ENCODE measurements at regions not wholly inside any gene's neighbourhood (a gene's known extent, or its start where the extent isn't known, plus 50 kb on each side); places are given as distances from the start of the nearest gene placed in this dataset.

DNA sequence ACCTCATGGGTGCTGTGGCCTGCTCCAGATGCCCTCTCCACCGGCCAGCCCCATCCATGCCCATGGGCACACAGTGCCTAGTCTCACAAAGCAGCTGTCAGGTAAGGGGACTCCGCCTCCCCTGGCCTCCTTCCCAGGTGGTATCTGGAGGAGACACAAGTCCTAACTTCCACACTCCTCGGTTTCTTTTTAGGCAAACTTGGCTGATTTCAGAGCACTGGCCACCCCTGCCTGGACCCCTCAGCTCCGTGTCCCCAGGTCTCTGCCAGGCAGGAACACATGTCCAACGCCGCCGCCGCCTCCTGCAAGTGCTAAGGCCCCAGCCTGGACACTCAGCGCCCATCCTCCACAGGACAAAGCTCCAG is 324.1 kb upstream of the DIO3 start:
- Histone ChIP-seq H3K4me1 (peaks cover 0 to 7% (median 0%) of the 10 kb centered on the region in 4 donors), H3K27ac (no peak overlapping the region), H3K27me3 (peaks cover 0 to 51% (median 5%) of the 10 kb centered on the region in 3 donors), H3K36me3 (no peaks in the 10 kb centered on the region), H3K4me3 (no peak overlapping the region), H3K9me3 (peaks cover 0 to 10% (median 0%) of the 10 kb centered on the region in 4 donors)
- WGBS, 5 donors = 72 to 86% (median 78%) methylated on average over 9 of the region's 9 CpGs
- DNase-seq = no peak
- intact Hi-C loops (cut with DNase I; ENCODE audit: low total_unique reads) = no loop called here
- TF ChIP-seq EP300 (IDR thresholded peaks at IDR 0.05) (no peak), POLR2A (IDR thresholded peaks at IDR 0.05) (no peak)
- TF ChIP-seq, protein P1, sequence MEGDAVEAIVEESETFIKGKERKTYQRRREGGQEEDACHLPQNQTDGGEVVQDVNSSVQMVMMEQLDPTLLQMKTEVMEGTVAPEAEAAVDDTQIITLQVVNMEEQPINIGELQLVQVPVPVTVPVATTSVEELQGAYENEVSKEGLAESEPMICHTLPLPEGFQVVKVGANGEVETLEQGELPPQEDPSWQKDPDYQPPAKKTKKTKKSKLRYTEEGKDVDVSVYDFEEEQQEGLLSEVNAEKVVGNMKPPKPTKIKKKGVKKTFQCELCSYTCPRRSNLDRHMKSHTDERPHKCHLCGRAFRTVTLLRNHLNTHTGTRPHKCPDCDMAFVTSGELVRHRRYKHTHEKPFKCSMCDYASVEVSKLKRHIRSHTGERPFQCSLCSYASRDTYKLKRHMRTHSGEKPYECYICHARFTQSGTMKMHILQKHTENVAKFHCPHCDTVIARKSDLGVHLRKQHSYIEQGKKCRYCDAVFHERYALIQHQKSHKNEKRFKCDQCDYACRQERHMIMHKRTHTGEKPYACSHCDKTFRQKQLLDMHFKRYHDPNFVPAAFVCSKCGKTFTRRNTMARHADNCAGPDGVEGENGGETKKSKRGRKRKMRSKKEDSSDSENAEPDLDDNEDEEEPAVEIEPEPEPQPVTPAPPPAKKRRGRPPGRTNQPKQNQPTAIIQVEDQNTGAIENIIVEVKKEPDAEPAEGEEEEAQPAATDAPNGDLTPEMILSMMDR (IDR thresholded peaks at IDR 0.05) = no peak

DNA sequence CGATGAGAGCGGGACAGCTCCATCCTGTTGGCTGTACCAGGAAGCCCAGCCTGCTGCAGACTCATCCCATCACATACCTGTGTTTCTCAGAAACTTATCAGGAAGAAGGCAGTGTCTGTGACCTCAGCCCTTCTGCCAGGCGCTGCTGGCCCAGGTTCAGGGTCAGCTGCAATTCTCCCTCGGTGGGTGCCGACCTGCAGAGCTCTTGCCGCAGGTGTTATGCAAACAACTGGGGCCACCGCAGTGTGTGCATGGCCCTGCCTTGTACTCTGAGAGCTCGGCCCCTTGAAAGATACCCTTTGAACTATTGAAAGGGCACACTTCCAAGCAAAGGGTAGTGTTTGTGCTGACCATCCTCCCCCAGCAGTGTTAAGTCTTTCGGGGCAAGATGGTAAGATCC is 322.2 kb upstream of the DIO3 start:
- Histone ChIP-seq H3K4me3 (no peak overlapping the region), H3K9me3 (peaks cover 0 to 10% (median 0%) of the 10 kb centered on the region in 4 donors), H3K27me3 (peaks cover 0 to 54% (median 5%) of the 10 kb centered on the region in 3 donors), H3K36me3 (no peaks in the 10 kb centered on the region), H3K27ac (no peak overlapping the region), H3K4me1 (no peaks in the 10 kb centered on the region)
- 37 to 57% (median 48%) methylated on average over 9 of the region's 9 CpGs for WGBS, 5 donors
- TF ChIP-seq, protein P1 (IDR thresholded peaks at IDR 0.05) = no peak
- no peak for TF ChIP-seq POLR2A (IDR thresholded peaks at IDR 0.05)
- no peak for TF ChIP-seq POLR2AphosphoS5 (IDR thresholded peaks at IDR 0.05)
- no peak for TF ChIP-seq EP300 (IDR thresholded peaks at IDR 0.05)
- no peak for DNase-seq
- intact Hi-C loops (cut with DNase I; ENCODE audit: low total_unique reads) = no loop called here

DNA sequence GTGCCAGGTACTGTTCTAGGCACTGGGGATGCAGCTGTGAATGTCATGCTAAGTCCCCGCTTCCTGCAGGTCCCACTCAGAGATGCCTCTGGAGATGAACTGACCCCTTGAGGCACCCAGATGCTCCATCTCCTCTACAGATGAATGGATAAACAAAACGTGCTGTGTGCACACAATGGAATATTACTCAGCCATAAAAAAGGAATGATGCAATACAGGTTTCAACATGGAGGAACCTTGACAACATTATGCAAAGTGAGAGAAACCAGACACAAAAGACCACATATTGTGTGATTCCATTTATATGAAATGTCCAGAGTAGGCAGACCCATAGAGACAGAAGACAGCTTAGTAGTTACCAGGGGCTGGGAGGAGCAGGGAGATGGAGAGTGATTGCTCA is 320.1 kb upstream of the DIO3 start:
- TF ChIP-seq EP300 (IDR thresholded peaks at IDR 0.05) = no peak
- TF ChIP-seq, protein P1 (IDR thresholded peaks at IDR 0.05) = no peak
- TF ChIP-seq POLR2A (IDR thresholded peaks at IDR 0.05) = no peak
- no peak for TF ChIP-seq POLR2AphosphoS5 (IDR thresholded peaks at IDR 0.05)
- Histone ChIP-seq H3K4me3 (no peak overlapping the region), H3K4me1 (no peaks in the 10 kb centered on the region), H3K27ac (no peak overlapping the region), H3K36me3 (no peaks in the 10 kb centered on the region), H3K9me3 (peaks cover 0 to 10% (median 0%) of the 10 kb centered on the region in 4 donors), H3K27me3 (peaks cover 0 to 36% (median 0%) of the 10 kb centered on the region in 3 donors)
- 75 to 91% (median 84%) methylated on average over 2 of the region's 2 CpGs for WGBS, 5 donors
- intact Hi-C loops (cut with DNase I; ENCODE audit: low total_unique reads) = no loop called here
- DNase-seq = no peak

DNA sequence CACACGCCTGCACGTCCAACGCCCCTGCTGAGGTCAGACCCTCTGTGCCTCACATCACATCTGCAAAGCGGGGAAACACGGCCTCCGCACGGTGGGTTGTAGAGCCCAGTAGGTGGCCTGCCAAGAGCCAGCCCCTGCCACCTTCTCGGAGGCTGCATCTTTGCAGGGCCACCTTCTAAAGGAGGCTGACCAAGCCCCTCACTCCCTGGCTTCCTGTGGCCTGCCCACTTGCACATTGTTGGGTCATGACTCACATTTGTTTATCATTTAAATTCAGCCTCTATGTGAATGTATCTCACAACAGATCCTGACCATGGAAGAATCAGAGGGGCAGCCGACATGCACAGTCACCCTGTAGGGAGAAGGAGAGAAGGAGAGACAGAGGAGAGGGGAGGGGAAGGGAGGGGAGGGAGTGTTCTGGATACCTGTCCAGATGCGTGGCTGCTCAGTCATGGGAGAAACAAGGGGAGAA is 319.5 kb upstream of the DIO3 start:
- intact Hi-C loops (cut with DNase I; ENCODE audit: low total_unique reads) = no loop called here
- no peak overlapping the region for H3K4me3 ChIP-seq
- no peak for TF ChIP-seq POLR2AphosphoS5 (IDR thresholded peaks at IDR 0.05)
- H3K4me1 ChIP-seq = no peaks in the 10 kb centered on the region
- H3K27me3 ChIP-seq = peaks cover 0 to 31% (median 0%) of the 10 kb centered on the region in 3 donors
- H3K36me3 ChIP-seq = no peaks in the 10 kb centered on the region
- DNase-seq = no peak
- 75 to 85% (median 78%) methylated on average over 9 to 10 of the region's 10 CpGs for WGBS, 5 donors
- H3K27ac ChIP-seq = no peak overlapping the region
- peaks cover 0 to 10% (median 0%) of the 10 kb centered on the region in 4 donors for H3K9me3 ChIP-seq
